GM12878 (cell line): ENCODE measurements at regions not wholly inside any gene's neighbourhood (a gene's known extent, or its start where the extent isn't known, plus 50 kb on each side); places are given as distances from the start of the nearest gene placed in this dataset.

Experiments used
- CBX5 ChIP-seq: sonication (generic); IDR thresholded peaks from 2 replicates; pipeline ENCODE4 v1.6.1; 2016; ENCODE audit warnings: low read depth, moderate library complexity, mild to moderate bottlenecking, inconsistent platforms
- KAT2A ChIP-seq: conservative IDR thresholded peaks from 2 replicates; pipeline ENCODE4 v1.6.1; 2011; ENCODE audit warnings: low read depth, low read length; ENCODE audit not compliant: control insufficient read depth
- KDM1A ChIP-seq: fragments of 200-600 bp; sonication (generic); IDR thresholded peaks from 2 replicates; pipeline ENCODE4 v1.6.1; 2016; ENCODE audit warnings: borderline replicate concordance
- MAX ChIP-seq: IDR thresholded peaks from 2 replicates; pipeline ENCODE4 v1.6.1; 2012; ENCODE audit warnings: low read depth, low read length, improper control_type of control experiment
- POLR2AphosphoS5 ChIP-seq: IDR thresholded peaks from 2 replicates; pipeline ENCODE4 v1.6.1; 2011; ENCODE audit warnings: mild to moderate bottlenecking, low read length, inconsistent platforms
- SP1 ChIP-seq: IDR thresholded peaks from one replicate; pipeline ENCODE4 v1.6.1; 2011; ENCODE audit warnings: low read depth, low read length
- TF ChIP-seq, protein P1 (sequence below): IDR thresholded peaks from 2 replicates; pipeline ENCODE4 v1.6.1; 2012; ENCODE audit warnings: mild to moderate bottlenecking, low read depth, low read length
- TF ChIP-seq, protein P2 (sequence below), 3 experiments: IDR thresholded peaks in 2 of 3; conservative IDR thresholded peaks in 1 of 3; 2 replicates each; pipeline ENCODE4 v1.5.1; 2011; ENCODE audit warnings: low read depth in 3 of 3, low read length in 3 of 3, mild to moderate bottlenecking in 3 of 3, control low read depth in 2 of 3, moderate library complexity in 2 of 3, inconsistent platforms in 1 of 3, mixed read lengths in 1 of 3; ENCODE audit not compliant: control insufficient read depth in 2 of 3, insufficient read depth in 1 of 3; ENCODE audit errors: extremely low read depth in 1 of 3

- TF ChIP-seq, protein P1, sequence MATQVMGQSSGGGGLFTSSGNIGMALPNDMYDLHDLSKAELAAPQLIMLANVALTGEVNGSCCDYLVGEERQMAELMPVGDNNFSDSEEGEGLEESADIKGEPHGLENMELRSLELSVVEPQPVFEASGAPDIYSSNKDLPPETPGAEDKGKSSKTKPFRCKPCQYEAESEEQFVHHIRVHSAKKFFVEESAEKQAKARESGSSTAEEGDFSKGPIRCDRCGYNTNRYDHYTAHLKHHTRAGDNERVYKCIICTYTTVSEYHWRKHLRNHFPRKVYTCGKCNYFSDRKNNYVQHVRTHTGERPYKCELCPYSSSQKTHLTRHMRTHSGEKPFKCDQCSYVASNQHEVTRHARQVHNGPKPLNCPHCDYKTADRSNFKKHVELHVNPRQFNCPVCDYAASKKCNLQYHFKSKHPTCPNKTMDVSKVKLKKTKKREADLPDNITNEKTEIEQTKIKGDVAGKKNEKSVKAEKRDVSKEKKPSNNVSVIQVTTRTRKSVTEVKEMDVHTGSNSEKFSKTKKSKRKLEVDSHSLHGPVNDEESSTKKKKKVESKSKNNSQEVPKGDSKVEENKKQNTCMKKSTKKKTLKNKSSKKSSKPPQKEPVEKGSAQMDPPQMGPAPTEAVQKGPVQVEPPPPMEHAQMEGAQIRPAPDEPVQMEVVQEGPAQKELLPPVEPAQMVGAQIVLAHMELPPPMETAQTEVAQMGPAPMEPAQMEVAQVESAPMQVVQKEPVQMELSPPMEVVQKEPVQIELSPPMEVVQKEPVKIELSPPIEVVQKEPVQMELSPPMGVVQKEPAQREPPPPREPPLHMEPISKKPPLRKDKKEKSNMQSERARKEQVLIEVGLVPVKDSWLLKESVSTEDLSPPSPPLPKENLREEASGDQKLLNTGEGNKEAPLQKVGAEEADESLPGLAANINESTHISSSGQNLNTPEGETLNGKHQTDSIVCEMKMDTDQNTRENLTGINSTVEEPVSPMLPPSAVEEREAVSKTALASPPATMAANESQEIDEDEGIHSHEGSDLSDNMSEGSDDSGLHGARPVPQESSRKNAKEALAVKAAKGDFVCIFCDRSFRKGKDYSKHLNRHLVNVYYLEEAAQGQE: no peak
- TF ChIP-seq POLR2AphosphoS5 (no peak), CBX5 (no peak), MAX (no peak), KDM1A (no peak), SP1 (no peak), KAT2A (no peak)
- TF ChIP-seq, protein P2, sequence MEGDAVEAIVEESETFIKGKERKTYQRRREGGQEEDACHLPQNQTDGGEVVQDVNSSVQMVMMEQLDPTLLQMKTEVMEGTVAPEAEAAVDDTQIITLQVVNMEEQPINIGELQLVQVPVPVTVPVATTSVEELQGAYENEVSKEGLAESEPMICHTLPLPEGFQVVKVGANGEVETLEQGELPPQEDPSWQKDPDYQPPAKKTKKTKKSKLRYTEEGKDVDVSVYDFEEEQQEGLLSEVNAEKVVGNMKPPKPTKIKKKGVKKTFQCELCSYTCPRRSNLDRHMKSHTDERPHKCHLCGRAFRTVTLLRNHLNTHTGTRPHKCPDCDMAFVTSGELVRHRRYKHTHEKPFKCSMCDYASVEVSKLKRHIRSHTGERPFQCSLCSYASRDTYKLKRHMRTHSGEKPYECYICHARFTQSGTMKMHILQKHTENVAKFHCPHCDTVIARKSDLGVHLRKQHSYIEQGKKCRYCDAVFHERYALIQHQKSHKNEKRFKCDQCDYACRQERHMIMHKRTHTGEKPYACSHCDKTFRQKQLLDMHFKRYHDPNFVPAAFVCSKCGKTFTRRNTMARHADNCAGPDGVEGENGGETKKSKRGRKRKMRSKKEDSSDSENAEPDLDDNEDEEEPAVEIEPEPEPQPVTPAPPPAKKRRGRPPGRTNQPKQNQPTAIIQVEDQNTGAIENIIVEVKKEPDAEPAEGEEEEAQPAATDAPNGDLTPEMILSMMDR (IDR thresholded peaks at IDR 0.05 in 2 of 3, conservative IDR thresholded peaks at IDR 0.05 in 1 of 3; ENCODE audit: control insufficient read depth in 2 of 3, extremely low read depth in 1 of 3, insufficient read depth in 1 of 3, low read depth in 3 of 3, low read length in 3 of 3): no peak
Measured at GRCh38 chr13:23060959-23061358, 119.8 kb upstream of the SGCG start.
